ENCODE measurements at regions not wholly inside any gene's neighbourhood (a gene's known extent, or its start where the extent isn't known, plus 50 kb on each side); places are given as distances from the start of the nearest gene placed in this dataset.

DNA sequence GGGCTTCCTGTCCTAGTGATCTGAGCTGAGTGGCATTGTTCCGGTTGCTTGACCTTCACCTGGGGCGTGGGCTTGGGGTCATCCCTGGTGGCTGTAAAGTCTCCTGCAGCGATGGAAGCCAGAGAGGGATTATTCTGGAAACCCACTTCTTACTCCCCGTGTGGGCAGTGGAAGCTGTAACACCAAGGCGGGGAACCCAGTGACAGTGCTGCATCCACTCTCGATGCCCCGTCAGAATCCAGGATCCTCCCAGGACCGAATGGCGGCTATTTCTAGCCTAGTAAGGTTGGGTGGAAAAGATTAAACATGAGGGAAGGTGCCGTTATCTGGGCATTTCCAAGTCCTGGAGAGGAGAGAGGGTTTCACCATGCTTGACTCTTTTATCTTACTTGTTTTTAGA, 280.6 kb downstream of the ZNF536 start:
- Histone ChIP-seq H3K27me3 (replicated peaks) (no peaks in the 10 kb centered on the region), H3K27ac (no peak overlapping the region), H3K4me3 (ENCODE audit: low read depth, low read length) (no peak overlapping the region), H3K36me3 (replicated peaks) (no peaks in the 10 kb centered on the region)
- DNase-seq, result no peak
- in situ Hi-C loops (cut with HindIII; ENCODE audit: low pct_ligation_motif_present, low sequenced_read_pairs), result no loop called here
- TF ChIP-seq, protein P1, sequence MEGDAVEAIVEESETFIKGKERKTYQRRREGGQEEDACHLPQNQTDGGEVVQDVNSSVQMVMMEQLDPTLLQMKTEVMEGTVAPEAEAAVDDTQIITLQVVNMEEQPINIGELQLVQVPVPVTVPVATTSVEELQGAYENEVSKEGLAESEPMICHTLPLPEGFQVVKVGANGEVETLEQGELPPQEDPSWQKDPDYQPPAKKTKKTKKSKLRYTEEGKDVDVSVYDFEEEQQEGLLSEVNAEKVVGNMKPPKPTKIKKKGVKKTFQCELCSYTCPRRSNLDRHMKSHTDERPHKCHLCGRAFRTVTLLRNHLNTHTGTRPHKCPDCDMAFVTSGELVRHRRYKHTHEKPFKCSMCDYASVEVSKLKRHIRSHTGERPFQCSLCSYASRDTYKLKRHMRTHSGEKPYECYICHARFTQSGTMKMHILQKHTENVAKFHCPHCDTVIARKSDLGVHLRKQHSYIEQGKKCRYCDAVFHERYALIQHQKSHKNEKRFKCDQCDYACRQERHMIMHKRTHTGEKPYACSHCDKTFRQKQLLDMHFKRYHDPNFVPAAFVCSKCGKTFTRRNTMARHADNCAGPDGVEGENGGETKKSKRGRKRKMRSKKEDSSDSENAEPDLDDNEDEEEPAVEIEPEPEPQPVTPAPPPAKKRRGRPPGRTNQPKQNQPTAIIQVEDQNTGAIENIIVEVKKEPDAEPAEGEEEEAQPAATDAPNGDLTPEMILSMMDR (IDR thresholded peaks at IDR 0.05; ENCODE audit: low read depth, low read length, missing control alignments), result no peak

DNA sequence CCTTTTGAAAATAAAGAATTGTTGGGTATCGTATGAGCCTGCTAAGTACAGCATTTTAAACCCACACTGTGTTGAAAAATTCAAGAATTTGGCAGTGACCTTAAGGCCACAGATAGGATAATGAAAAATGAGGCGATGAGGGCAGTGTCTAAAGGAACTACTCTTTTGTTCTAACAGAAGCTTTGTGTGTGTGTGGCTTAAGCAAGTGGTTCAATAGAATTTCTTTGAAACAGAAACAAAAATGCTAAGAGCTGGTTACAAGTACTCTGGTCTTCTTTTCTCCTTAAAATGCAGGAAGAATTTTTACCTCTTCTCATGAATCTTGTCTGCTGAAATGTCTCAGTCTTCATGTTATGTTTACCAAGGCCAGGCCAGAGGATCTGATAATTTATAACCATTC, 279.5 kb downstream of the ZNF536 start:
- Histone ChIP-seq H3K27me3 (replicated peaks) (no peaks in the 10 kb centered on the region), H3K27ac (no peak overlapping the region), H3K36me3 (replicated peaks) (no peaks in the 10 kb centered on the region), H3K4me3 (ENCODE audit: low read depth, low read length) (no peak overlapping the region)
- DNase-seq, result no peak
- in situ Hi-C loops (cut with HindIII; ENCODE audit: low pct_ligation_motif_present, low sequenced_read_pairs), result no loop called here
- TF ChIP-seq, protein P1 (IDR thresholded peaks at IDR 0.05; ENCODE audit: low read depth, low read length, missing control alignments), result no peak

GRCh38 chr19:30651066-30651465, 278.9 kb downstream of the ZNF536 start:
- no peaks in the 10 kb centered on the region for H3K27me3 ChIP-seq (replicated peaks)
- DNase-seq, result no peak
- in situ Hi-C loops (cut with HindIII; ENCODE audit: low pct_ligation_motif_present, low sequenced_read_pairs), result no loop called here
- no peaks in the 10 kb centered on the region for H3K36me3 ChIP-seq (replicated peaks)
- TF ChIP-seq, protein P1 (IDR thresholded peaks at IDR 0.05; ENCODE audit: low read depth, low read length, missing control alignments), result no peak
- no peak overlapping the region for H3K4me3 ChIP-seq (ENCODE audit: low read depth, low read length)
- no peak overlapping the region for H3K27ac ChIP-seq

- Histone ChIP-seq H3K27me3 (replicated peaks) (no peaks in the 10 kb centered on the region), H3K27ac (no peak overlapping the region), H3K36me3 (replicated peaks) (no peaks in the 10 kb centered on the region), H3K4me3 (ENCODE audit: low read depth, low read length) (no peak overlapping the region)
- TF ChIP-seq, protein P1 (IDR thresholded peaks at IDR 0.05; ENCODE audit: low read depth, low read length, missing control alignments), result peak; percentile 85
- in situ Hi-C loops (cut with HindIII; ENCODE audit: low pct_ligation_motif_present, low sequenced_read_pairs), result no loop called here
- peak; percentile 52 for DNase-seq
These were observed 277.9 kb downstream of the ZNF536 start for GRCh38 chr19:30649934-30650614.

DNA sequence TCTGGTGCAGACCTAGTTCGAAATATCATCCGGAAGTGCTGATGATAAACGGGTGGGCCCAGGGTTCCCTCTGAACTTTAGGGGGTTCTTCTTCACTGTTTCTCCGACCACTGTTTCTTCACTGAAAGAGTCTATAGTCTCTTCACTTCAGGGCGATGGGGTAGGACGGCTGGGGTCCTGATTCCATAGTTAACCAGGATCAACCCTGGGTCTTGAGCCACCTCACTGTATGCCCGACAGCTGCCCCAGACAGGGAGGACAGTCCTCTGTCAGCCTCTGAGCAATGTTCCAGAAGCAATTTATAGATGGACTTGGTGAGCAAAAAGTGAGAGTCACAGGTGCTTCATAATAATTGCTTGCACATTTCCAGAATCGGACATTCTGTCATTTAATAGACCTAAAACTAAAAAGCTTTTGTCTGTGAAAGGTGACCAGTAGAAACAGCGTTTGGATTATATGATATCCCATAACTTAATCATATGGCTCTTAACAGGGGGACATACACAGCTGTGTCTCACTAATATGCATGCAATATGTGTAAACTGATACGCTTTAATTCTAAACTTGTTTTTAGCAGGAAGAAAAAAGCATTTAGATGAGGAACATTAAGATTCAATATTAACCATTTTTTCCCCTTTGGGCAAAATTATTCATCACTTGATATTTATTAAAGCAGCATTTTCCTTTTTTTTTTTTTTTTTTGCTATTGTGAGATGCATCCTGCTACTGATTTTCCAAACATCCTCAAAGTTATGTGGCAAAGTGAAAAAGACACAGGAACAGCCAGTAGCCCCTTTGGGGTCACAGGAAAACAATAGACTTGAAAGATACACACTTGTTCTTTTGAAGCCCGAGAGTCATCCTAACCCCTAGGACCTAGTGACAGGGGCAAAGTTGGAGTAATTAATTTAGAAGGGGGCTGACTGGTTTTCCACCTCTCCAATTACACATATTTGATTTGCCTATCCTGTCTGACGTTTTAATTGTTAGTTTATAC, 277.0 kb downstream of the ZNF536 start:
- Histone ChIP-seq H3K36me3 (replicated peaks) (no peaks in the 10 kb centered on the region), H3K27me3 (replicated peaks) (no peaks in the 10 kb centered on the region), H3K27ac (no peak overlapping the region), H3K4me3 (ENCODE audit: low read depth, low read length) (no peak overlapping the region)
- in situ Hi-C loops (cut with HindIII; ENCODE audit: low pct_ligation_motif_present, low sequenced_read_pairs), result no loop called here
- TF ChIP-seq, protein P1 (IDR thresholded peaks at IDR 0.05; ENCODE audit: low read depth, low read length, missing control alignments), result no peak
- DNase-seq, result no peak

Data from brain microvascular endothelial cell (primary cell).